SU-DHL-6 (cell line): ENCODE measurements at regions not wholly inside any gene's neighbourhood (a gene's known extent, or its start where the extent isn't known, plus 50 kb on each side); places are given as distances from the start of the nearest gene placed in this dataset.
"Not testable (repeated sequence)": the region's sequence is repeated elsewhere in the genome, so short reads cannot be mapped to it uniquely, and the experiment has no call there.

Source experiments
- CTCF ChIP-seq: fragments of 200-600 bp; sonication (generic); IDR thresholded peaks from one replicate; pipeline ENCODE4 v1.5.1; 2017; ENCODE audit warnings: antibody characterized with exemption, mild to moderate bottlenecking, low read length, moderate library complexity; ENCODE audit not compliant: insufficient read depth, poor library complexity, severe bottlenecking
- EZH2phosphoT487 ChIP-seq: fragments of 200-600 bp; sonication (generic), shearing (Covaris generic); conservative IDR thresholded peaks from 2 replicates; pipeline ENCODE4 v1.6.1; 2018; ENCODE audit warnings: mild to moderate bottlenecking, antibody characterized with exemption, low read length, moderate library complexity, mixed read lengths

GRCh38 chr2:89244407-89244806, 552.9 kb downstream of the RPIA start:
- TF ChIP-seq CTCF, EZH2phosphoT487: not testable (repeated sequence)
